ENCODE measurements at regions not wholly inside any gene's neighbourhood (a gene's known extent, or its start where the extent isn't known, plus 50 kb on each side); places are given as distances from the start of the nearest gene placed in this dataset.

- ChIA-PET POLR2A (ENCODE audit: low non-redundant PET) (no interaction called here), CTCF (interaction anchor here (0.9 kb wide), 1 partner anchor 17 kb away, joined by 3 read pairs; no protein-coding TSS in a partner anchor)
- DNase-seq (ENCODE audit: low spot score) = no peak
- H3K27ac ChIP-seq = no peak overlapping the region
- TF ChIP-seq CTCF (conservative IDR thresholded peaks at IDR 0.05; ENCODE audit: low read depth) = no peak
Measured at GRCh38 chr2:201959626-201960025, 74.0 kb upstream of the FZD7 start.

- no peak for DNase-seq (ENCODE audit: low spot score)
- POLR2A ChIA-PET (ENCODE audit: low non-redundant PET) = no interaction called here
- TF ChIP-seq CTCF (conservative IDR thresholded peaks at IDR 0.05; ENCODE audit: low read depth) = no peak
- CTCF ChIA-PET = interaction anchor here (0.9 kb wide), 1 partner anchor 17 kb away, joined by 3 read pairs; no protein-coding TSS in a partner anchor
- H3K27ac ChIP-seq = no peak overlapping the region
Measured at GRCh38 chr2:201960305-201960704, 73.3 kb upstream of the FZD7 start.

GRCh38 chr2:201961401-201961800 lies 72.3 kb upstream of the FZD7 start:
- no peak overlapping the region for H3K27ac ChIP-seq
- DNase-seq (ENCODE audit: low spot score) = no peak
- POLR2A ChIA-PET (ENCODE audit: low non-redundant PET) = no interaction called here
- CTCF ChIA-PET = no interaction called here
- no peak for TF ChIP-seq CTCF (conservative IDR thresholded peaks at IDR 0.05; ENCODE audit: low read depth)

- H3K27ac ChIP-seq = no peak overlapping the region
- ChIA-PET POLR2A (ENCODE audit: low non-redundant PET) (no interaction called here), CTCF (no interaction called here)
- DNase-seq (ENCODE audit: low spot score) = no peak
- no peak for TF ChIP-seq CTCF (conservative IDR thresholded peaks at IDR 0.05; ENCODE audit: low read depth)
Measured at GRCh38 chr2:201962774-201963562, 70.7 kb upstream of the FZD7 start.

GRCh38 chr2:201964011-201964410 lies 69.6 kb upstream of the FZD7 start:
- no peak overlapping the region for H3K27ac ChIP-seq
- DNase-seq (ENCODE audit: low spot score) = no peak
- POLR2A ChIA-PET (ENCODE audit: low non-redundant PET) = no interaction called here
- CTCF ChIA-PET = no interaction called here
- TF ChIP-seq CTCF (conservative IDR thresholded peaks at IDR 0.05; ENCODE audit: low read depth) = no peak

- no peak for TF ChIP-seq CTCF (conservative IDR thresholded peaks at IDR 0.05; ENCODE audit: low read depth)
- H3K27ac ChIP-seq = no peak overlapping the region
- DNase-seq (ENCODE audit: low spot score) = no peak
- CTCF ChIA-PET = interaction anchor here (0.7 to 1.1 kb wide), 2 partner anchors 95 to 759 kb away, joined by 3 read pairs; no protein-coding TSS in a partner anchor
- POLR2A ChIA-PET (ENCODE audit: low non-redundant PET) = no interaction called here
Measured at GRCh38 chr2:201964631-201965206, 68.9 kb upstream of the FZD7 start.

Measured in RWPE1 (cell line).